ENCODE measurements at regions not wholly inside any gene's neighbourhood (a gene's known extent, or its start where the extent isn't known, plus 50 kb on each side); places are given as distances from the start of the nearest gene placed in this dataset.

GRCh38 chr4:96092151-96092705 lies 252.3 kb downstream of the PDHA2 start:
- no peaks in the 10 kb centered on the region for H3K36me3 Mint-ChIP-seq (ENCODE audit: low read depth, unreplicated experiment)
- no peaks in the 10 kb centered on the region for H3K27me3 Mint-ChIP-seq (ENCODE audit: low read depth, unreplicated experiment)
- Histone ChIP-seq H3K27ac (ENCODE audit: low read depth, low read length) (no peak overlapping the region), H3K4me3 (ENCODE audit: insufficient read depth, low read depth, low read length) (no peak overlapping the region), H3K27me3 (ENCODE audit: insufficient read depth, low read length) (no peaks in the 10 kb centered on the region), H3K9ac (ENCODE audit: low read length) (no peak overlapping the region), H3K36me3 (ENCODE audit: insufficient read depth, low read length) (no peaks in the 10 kb centered on the region), H3K4me2 (ENCODE audit: low read length) (no peak overlapping the region), H3K79me2 (ENCODE audit: insufficient read depth, low read length) (no peaks in the 10 kb centered on the region), H3K9me3 (ENCODE audit: insufficient read depth, low read depth, low read length) (no peaks in the 10 kb centered on the region), H2AFZ (ENCODE audit: low read depth, low read length) (no peak overlapping the region), H4K20me1 (ENCODE audit: insufficient read depth, low read length) (no peaks in the 10 kb centered on the region), H3K4me1 (ENCODE audit: insufficient read depth, low read length) (peaks cover 1% of the 10 kb centered on the region)
- no peaks in the 10 kb centered on the region for H3K9me3 Mint-ChIP-seq (ENCODE audit: unreplicated experiment)
- no peaks in the 10 kb centered on the region for H3K4me1 Mint-ChIP-seq (ENCODE audit: low read depth, unreplicated experiment)
- no peak overlapping the region for H3K4me3 Mint-ChIP-seq (ENCODE audit: unreplicated experiment)
- no peak overlapping the region for H3K27ac Mint-ChIP-seq (ENCODE audit: unreplicated experiment)
- TF ChIP-seq, protein P1, sequence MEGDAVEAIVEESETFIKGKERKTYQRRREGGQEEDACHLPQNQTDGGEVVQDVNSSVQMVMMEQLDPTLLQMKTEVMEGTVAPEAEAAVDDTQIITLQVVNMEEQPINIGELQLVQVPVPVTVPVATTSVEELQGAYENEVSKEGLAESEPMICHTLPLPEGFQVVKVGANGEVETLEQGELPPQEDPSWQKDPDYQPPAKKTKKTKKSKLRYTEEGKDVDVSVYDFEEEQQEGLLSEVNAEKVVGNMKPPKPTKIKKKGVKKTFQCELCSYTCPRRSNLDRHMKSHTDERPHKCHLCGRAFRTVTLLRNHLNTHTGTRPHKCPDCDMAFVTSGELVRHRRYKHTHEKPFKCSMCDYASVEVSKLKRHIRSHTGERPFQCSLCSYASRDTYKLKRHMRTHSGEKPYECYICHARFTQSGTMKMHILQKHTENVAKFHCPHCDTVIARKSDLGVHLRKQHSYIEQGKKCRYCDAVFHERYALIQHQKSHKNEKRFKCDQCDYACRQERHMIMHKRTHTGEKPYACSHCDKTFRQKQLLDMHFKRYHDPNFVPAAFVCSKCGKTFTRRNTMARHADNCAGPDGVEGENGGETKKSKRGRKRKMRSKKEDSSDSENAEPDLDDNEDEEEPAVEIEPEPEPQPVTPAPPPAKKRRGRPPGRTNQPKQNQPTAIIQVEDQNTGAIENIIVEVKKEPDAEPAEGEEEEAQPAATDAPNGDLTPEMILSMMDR (IDR thresholded peaks at IDR 0.05; ENCODE audit: insufficient read depth, low read depth, low read length), result no peak
- TF ChIP-seq EZH2 (IDR thresholded peaks at IDR 0.05; ENCODE audit: insufficient read depth, low read length), result no peak
- no peak for FAIRE-seq
- DNase-seq (ENCODE audit: low read depth), result no peak

DNA sequence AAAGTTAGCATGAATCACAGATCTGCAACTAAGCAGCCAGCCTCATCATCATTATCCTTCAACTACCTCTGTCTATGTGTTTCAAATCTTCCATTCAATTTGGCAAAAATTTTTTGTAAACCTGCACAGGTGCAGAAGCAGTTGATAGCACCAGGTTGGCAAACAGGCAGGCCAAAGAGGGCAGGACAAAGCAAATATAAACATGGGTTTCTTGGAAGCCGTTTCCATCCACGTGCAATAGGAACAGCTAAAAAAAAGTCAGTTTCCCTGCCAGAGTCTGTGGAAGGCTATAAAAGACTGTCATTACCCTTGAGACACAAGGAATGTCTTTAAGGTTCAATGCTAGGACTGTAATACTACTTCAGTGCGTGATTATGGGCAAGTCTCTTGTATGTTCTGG lies 253.2 kb downstream of the PDHA2 start:
- H4K20me1 ChIP-seq (ENCODE audit: insufficient read depth, low read length), result no peaks in the 10 kb centered on the region
- no peaks in the 10 kb centered on the region for H3K9me3 ChIP-seq (ENCODE audit: insufficient read depth, low read depth, low read length)
- H3K4me1 ChIP-seq (ENCODE audit: insufficient read depth, low read length), result peaks cover 4% of the 10 kb centered on the region
- H3K36me3 ChIP-seq (ENCODE audit: insufficient read depth, low read length), result no peaks in the 10 kb centered on the region
- no peak overlapping the region for H3K4me2 ChIP-seq (ENCODE audit: low read length)
- Mint-ChIP-seq H3K4me1 (ENCODE audit: low read depth, unreplicated experiment) (no peaks in the 10 kb centered on the region), H3K9me3 (ENCODE audit: unreplicated experiment) (no peaks in the 10 kb centered on the region), H3K27ac (ENCODE audit: unreplicated experiment) (no peak overlapping the region), H3K4me3 (ENCODE audit: unreplicated experiment) (no peak overlapping the region), H3K36me3 (ENCODE audit: low read depth, unreplicated experiment) (no peaks in the 10 kb centered on the region), H3K27me3 (ENCODE audit: low read depth, unreplicated experiment) (no peaks in the 10 kb centered on the region)
- no peak overlapping the region for H2AFZ ChIP-seq (ENCODE audit: low read depth, low read length)
- H3K4me3 ChIP-seq (ENCODE audit: insufficient read depth, low read depth, low read length), result no peak overlapping the region
- TF ChIP-seq EZH2 (IDR thresholded peaks at IDR 0.05; ENCODE audit: insufficient read depth, low read length), result no peak
- TF ChIP-seq, protein P1 (IDR thresholded peaks at IDR 0.05; ENCODE audit: insufficient read depth, low read depth, low read length), result no peak
- FAIRE-seq, result no peak
- H3K79me2 ChIP-seq (ENCODE audit: insufficient read depth, low read length), result no peaks in the 10 kb centered on the region
- no peak overlapping the region for H3K9ac ChIP-seq (ENCODE audit: low read length)
- no peaks in the 10 kb centered on the region for H3K27me3 ChIP-seq (ENCODE audit: insufficient read depth, low read length)
- H3K27ac ChIP-seq (ENCODE audit: low read depth, low read length), result no peak overlapping the region
- no peak for DNase-seq (ENCODE audit: low read depth)

GRCh38 chr4:96093563-96093962 lies 253.7 kb downstream of the PDHA2 start:
- Mint-ChIP-seq H3K27ac (ENCODE audit: unreplicated experiment) (no peak overlapping the region), H3K9me3 (ENCODE audit: unreplicated experiment) (no peaks in the 10 kb centered on the region), H3K36me3 (ENCODE audit: low read depth, unreplicated experiment) (no peaks in the 10 kb centered on the region), H3K27me3 (ENCODE audit: low read depth, unreplicated experiment) (no peaks in the 10 kb centered on the region), H3K4me1 (ENCODE audit: low read depth, unreplicated experiment) (no peaks in the 10 kb centered on the region), H3K4me3 (ENCODE audit: unreplicated experiment) (no peak overlapping the region)
- H3K9ac ChIP-seq (ENCODE audit: low read length), result no peak overlapping the region
- no peaks in the 10 kb centered on the region for H3K9me3 ChIP-seq (ENCODE audit: insufficient read depth, low read depth, low read length)
- H3K79me2 ChIP-seq (ENCODE audit: insufficient read depth, low read length), result no peaks in the 10 kb centered on the region
- H4K20me1 ChIP-seq (ENCODE audit: insufficient read depth, low read length), result no peaks in the 10 kb centered on the region
- H3K27me3 ChIP-seq (ENCODE audit: insufficient read depth, low read length), result no peaks in the 10 kb centered on the region
- H3K27ac ChIP-seq (ENCODE audit: low read depth, low read length), result no peak overlapping the region
- no peak overlapping the region for H3K4me2 ChIP-seq (ENCODE audit: low read length)
- H2AFZ ChIP-seq (ENCODE audit: low read depth, low read length), result no peak overlapping the region
- no peaks in the 10 kb centered on the region for H3K36me3 ChIP-seq (ENCODE audit: insufficient read depth, low read length)
- no peak for FAIRE-seq
- no peak for DNase-seq (ENCODE audit: low read depth)
- no peak overlapping the region for H3K4me3 ChIP-seq (ENCODE audit: insufficient read depth, low read depth, low read length)
- TF ChIP-seq, protein P1 (IDR thresholded peaks at IDR 0.05; ENCODE audit: insufficient read depth, low read depth, low read length), result no peak
- TF ChIP-seq EZH2 (IDR thresholded peaks at IDR 0.05; ENCODE audit: insufficient read depth, low read length), result no peak
- H3K4me1 ChIP-seq (ENCODE audit: insufficient read depth, low read length), result peaks cover 4% of the 10 kb centered on the region
